Effector memory CD8-positive, alpha-beta T cell (primary cell): ENCODE measurements at regions not wholly inside any gene's neighbourhood (a gene's known extent, or its start where the extent isn't known, plus 50 kb on each side); places are given as distances from the start of the nearest gene placed in this dataset.
"Not testable (repeated sequence)": the region's sequence is repeated elsewhere in the genome, so short reads cannot be mapped to it uniquely, and the experiment has no call there.

Experiments used
- ATAC-seq: fragments of 150-1000 bp; cut with Tn5 transposase; replicated peaks from 2 replicates; pipeline ENCODE4 v1.10.0; 2021; ENCODE audit warnings: mild to moderate bottlenecking, moderate library complexity
- DNase-seq, 3 experiments: peaks; one replicate each; pipeline ENCODE4 v3.0.0; 2021
- H3K27ac Mint-ChIP-seq, 2 donors: one replicate each; pipeline ENCODE4 v1.8.0; 2022; ENCODE audit warnings: mild to moderate bottlenecking in 2 of 2, mixed read lengths in 2 of 2, moderate library complexity in 2 of 2
- H3K27me3 Mint-ChIP-seq, 2 donors: one replicate each; pipeline ENCODE4 v1.8.0; 2022; ENCODE audit warnings: mixed read lengths in 2 of 2
- H3K36me3 Mint-ChIP-seq: one replicate; pipeline ENCODE4 v1.8.0; 2022; ENCODE audit warnings: mild to moderate bottlenecking, moderate library complexity, mixed read lengths; ENCODE audit not compliant: insufficient read depth
- H3K4me1 Mint-ChIP-seq, 2 donors: one replicate each; pipeline ENCODE4 v1.8.0; 2022; ENCODE audit warnings: low read depth in 2 of 2, mixed read lengths in 2 of 2
- H3K4me3 Mint-ChIP-seq, 2 donors: one replicate each; pipeline ENCODE4 v1.8.0; 2022; ENCODE audit warnings: mild to moderate bottlenecking in 2 of 2, mixed read lengths in 2 of 2, moderate library complexity in 2 of 2
- H3K9me3 Mint-ChIP-seq, 2 donors: one replicate each; pipeline ENCODE4 v1.8.0; 2022; ENCODE audit warnings: mixed read lengths in 2 of 2

GRCh38 chr15:69762373-69763148, 309.9 kb downstream of the RPLP1 start:
- no peak overlapping the region for H3K4me3 Mint-ChIP-seq
- H3K36me3 Mint-ChIP-seq: peaks cover 9% of the 10 kb centered on the region
- no peak for DNase-seq
- H3K9me3 Mint-ChIP-seq: no peaks in the 10 kb centered on the region
- ATAC-seq: no peak
- peaks cover 0 to 14% of the 10 kb centered on the region in 2 donors for H3K27me3 Mint-ChIP-seq
- peaks cover 44 to 53% of the 10 kb centered on the region in 2 donors for H3K4me1 Mint-ChIP-seq
- H3K27ac Mint-ChIP-seq: no peak overlapping the region

- no peak for DNase-seq
- ATAC-seq: no peak
- Mint-ChIP-seq H3K36me3 (peaks cover 8% of the 10 kb centered on the region), H3K9me3 (no peaks in the 10 kb centered on the region), H3K4me3 (no peak overlapping the region), H3K4me1 (peaks cover 34 to 41% of the 10 kb centered on the region in 2 donors), H3K27ac (no peak overlapping the region), H3K27me3 (peaks cover 0 to 14% of the 10 kb centered on the region in 2 donors)
These were observed 311.2 kb downstream of the RPLP1 start for GRCh38 chr15:69763831-69764230.

- Mint-ChIP-seq H3K4me3 (no peak overlapping the region), H3K36me3 (no peaks in the 10 kb centered on the region), H3K4me1 (peaks cover 20 to 23% of the 10 kb centered on the region in 2 donors), H3K27ac (no peak overlapping the region), H3K9me3 (no peaks in the 10 kb centered on the region), H3K27me3 (peaks cover 0 to 23% of the 10 kb centered on the region in 2 donors)
- ATAC-seq: no peak
- no peak for DNase-seq
These were observed 313.5 kb downstream of the RPLP1 start for GRCh38 chr15:69766156-69766555.

DNA sequence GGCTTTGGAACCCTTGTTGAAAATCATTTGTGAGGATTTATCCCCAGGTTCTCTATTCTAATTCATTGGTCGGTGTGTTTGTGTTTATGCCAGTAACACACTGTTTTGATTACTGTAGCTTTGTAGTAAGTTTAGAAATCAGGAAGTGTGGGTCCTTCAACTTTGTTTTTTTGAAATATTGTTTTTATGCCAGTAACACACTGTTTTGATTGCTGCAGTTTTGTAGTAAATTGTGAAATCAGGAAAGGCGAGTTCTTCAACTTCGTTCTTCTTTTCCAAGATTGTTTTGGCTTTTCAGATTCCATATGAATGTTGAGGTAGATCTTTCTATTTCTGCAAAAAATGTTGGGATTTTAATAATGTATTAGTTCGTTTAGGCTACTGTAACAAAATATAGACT, 314.6 kb downstream of the RPLP1 start:
- ATAC-seq (no peak), DNase-seq (no peak)
- H3K27me3 Mint-ChIP-seq: peaks cover 0 to 23% of the 10 kb centered on the region in 2 donors
- H3K4me3 Mint-ChIP-seq: no peak overlapping the region
- no peaks in the 10 kb centered on the region for H3K36me3 Mint-ChIP-seq
- peaks cover 15 to 16% of the 10 kb centered on the region in 2 donors for H3K4me1 Mint-ChIP-seq
- H3K27ac Mint-ChIP-seq: no peak overlapping the region
- no peaks in the 10 kb centered on the region for H3K9me3 Mint-ChIP-seq

DNA sequence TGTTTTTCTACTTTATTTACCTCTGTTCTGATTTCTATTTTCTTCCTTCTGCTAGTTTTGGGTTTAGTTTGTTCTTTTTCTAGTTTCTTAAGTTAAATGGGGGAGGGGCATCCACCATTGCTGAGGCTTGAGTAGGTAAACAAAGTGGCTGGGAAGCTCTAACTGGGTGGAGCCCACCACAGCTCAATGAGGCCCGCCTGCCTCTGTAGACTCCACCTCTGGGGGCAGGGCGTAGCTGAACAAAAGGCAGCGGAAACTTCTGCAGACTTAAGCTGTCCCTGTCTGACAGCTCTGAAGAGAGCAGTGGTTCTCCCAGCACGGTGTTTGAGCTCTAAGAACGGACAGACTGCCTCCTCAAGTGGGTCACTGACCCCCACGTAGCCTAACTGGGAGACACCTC, 316.7 kb downstream of the RPLP1 start:
- H3K27ac Mint-ChIP-seq, H3K4me3 Mint-ChIP-seq, DNase-seq, H3K4me1 Mint-ChIP-seq, ATAC-seq, H3K36me3 Mint-ChIP-seq, H3K9me3 Mint-ChIP-seq: not testable (repeated sequence)
- H3K27me3 Mint-ChIP-seq: peaks cover 0 to 17% of the 10 kb centered on the region in 2 donors

DNA sequence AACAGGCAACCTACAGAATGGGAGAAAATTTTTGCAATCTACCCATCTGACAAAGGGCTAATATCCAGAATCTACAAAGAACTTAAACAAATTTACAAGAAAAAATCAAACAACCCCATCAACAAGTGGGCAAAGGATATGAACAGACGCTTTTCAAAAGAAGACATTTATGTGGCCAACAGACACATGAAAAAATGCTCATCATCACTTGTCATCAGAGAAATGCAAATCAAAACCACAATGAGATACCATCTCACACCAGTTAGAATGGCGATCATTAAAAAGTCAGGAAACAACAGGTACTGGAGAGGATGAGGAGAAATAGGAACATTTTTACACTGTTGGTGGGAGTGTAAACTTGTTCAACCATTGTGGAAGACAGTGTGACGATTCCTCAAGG, 321.6 kb downstream of the RPLP1 start:
- H3K4me3 Mint-ChIP-seq, H3K9me3 Mint-ChIP-seq, H3K36me3 Mint-ChIP-seq, ATAC-seq, H3K27ac Mint-ChIP-seq, H3K4me1 Mint-ChIP-seq, H3K27me3 Mint-ChIP-seq, DNase-seq: not testable (repeated sequence)

GRCh38 chr15:69774711-69775110, 322.1 kb downstream of the RPLP1 start:
- not testable (repeated sequence) for DNase-seq, H3K36me3 Mint-ChIP-seq, H3K4me1 Mint-ChIP-seq, H3K27ac Mint-ChIP-seq, ATAC-seq, H3K9me3 Mint-ChIP-seq, H3K27me3 Mint-ChIP-seq, H3K4me3 Mint-ChIP-seq

DNA sequence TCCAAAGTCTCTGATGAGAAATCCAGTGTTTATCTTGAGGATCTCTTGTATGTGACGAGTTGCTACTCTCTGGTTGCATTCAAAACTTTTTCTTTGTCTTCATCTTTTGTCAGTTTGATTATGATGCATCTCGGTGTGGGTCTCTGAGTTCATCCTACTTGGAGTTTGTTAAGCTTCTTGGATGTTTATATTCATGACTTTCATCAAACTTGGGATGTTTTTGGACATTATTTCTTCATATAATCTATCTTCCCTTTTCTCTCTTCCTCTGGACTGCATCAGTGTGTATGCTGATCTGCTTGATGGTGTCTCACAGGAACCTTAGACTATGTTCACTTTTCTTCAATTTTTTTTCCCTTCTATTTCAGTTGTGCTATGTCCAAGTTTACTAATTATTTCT, 320.4 kb downstream of the TLE3 start:
- Mint-ChIP-seq H3K27me3 (peaks cover 0 to 9% of the 10 kb centered on the region in 2 donors), H3K9me3 (no peaks in the 10 kb centered on the region), H3K36me3 (no peaks in the 10 kb centered on the region), H3K27ac (no peak overlapping the region), H3K4me3 (no peak overlapping the region), H3K4me1 (peaks cover 8% of the 10 kb centered on the region in 2 donors)
- no peak for ATAC-seq
- no peak for DNase-seq

- H3K9me3 Mint-ChIP-seq: no peaks in the 10 kb centered on the region
- H3K27me3 Mint-ChIP-seq: peaks cover 0 to 28% of the 10 kb centered on the region in 2 donors
- peaks cover 9 to 10% of the 10 kb centered on the region in 2 donors for H3K4me1 Mint-ChIP-seq
- H3K27ac Mint-ChIP-seq: no peak overlapping the region
- H3K36me3 Mint-ChIP-seq: no peaks in the 10 kb centered on the region
- ATAC-seq: no peak
- no peak for DNase-seq
- H3K4me3 Mint-ChIP-seq: no peak overlapping the region
These were observed 317.3 kb downstream of the TLE3 start for GRCh38 chr15:69780374-69780773.

GRCh38 chr15:69780981-69781380, 316.7 kb downstream of the TLE3 start:
- Mint-ChIP-seq H3K4me3 (no peak overlapping the region), H3K27ac (no peak overlapping the region), H3K9me3 (no peaks in the 10 kb centered on the region), H3K36me3 (no peaks in the 10 kb centered on the region), H3K4me1 (peaks cover 9 to 10% of the 10 kb centered on the region in 2 donors), H3K27me3 (peaks cover 0 to 34% of the 10 kb centered on the region in 2 donors)
- ATAC-seq (no peak), DNase-seq (no peak)

DNA sequence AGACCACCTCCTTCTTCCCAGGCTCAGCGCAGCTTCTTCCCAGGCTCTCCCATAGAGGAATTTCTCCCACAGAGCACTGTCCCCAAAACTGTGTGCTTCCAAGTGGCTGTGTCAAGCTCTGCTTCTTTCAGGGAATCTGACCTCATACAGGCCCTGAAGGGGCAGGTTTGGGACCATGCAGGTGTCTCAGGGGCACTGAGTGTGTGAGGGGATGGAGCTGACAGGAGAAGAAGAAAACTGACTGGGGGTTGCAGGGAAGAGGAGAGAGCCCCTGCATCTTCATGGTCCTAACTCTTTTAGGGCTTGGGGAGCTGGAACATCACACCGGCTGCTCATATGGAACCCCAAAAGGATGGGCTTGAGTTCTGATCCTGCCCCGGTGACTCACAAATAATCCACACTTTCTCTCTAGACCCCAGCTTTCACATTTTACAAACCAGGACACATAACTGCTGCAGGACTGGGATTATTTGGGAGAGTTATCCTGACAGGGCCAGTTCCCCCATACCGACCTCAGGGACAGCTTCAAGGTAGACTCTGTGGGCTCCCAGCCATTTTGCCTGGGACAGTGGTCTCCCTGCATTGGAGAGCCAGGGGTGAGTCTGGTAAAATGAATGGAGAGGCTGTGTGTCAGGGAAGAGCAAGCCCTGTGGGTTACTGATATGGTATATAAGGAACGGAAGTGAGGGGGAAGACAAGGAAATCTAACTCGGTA, 316.1 kb downstream of the TLE3 start:
- Mint-ChIP-seq H3K27ac (no peak overlapping the region), H3K4me3 (no peak overlapping the region), H3K9me3 (no peaks in the 10 kb centered on the region), H3K36me3 (no peaks in the 10 kb centered on the region), H3K27me3 (peaks cover 0 to 40% of the 10 kb centered on the region in 2 donors), H3K4me1 (peaks cover 9 to 10% of the 10 kb centered on the region in 2 donors)
- ATAC-seq: no peak
- DNase-seq: no peak

GRCh38 chr15:69782139-69782658, 315.5 kb downstream of the TLE3 start:
- ATAC-seq (no peak), DNase-seq (no peak)
- peaks cover 9 to 10% of the 10 kb centered on the region in 2 donors for H3K4me1 Mint-ChIP-seq
- peaks cover 0 to 46% of the 10 kb centered on the region in 2 donors for H3K27me3 Mint-ChIP-seq
- H3K4me3 Mint-ChIP-seq: no peak overlapping the region
- no peak overlapping the region for H3K27ac Mint-ChIP-seq
- no peaks in the 10 kb centered on the region for H3K9me3 Mint-ChIP-seq
- H3K36me3 Mint-ChIP-seq: no peaks in the 10 kb centered on the region

DNA sequence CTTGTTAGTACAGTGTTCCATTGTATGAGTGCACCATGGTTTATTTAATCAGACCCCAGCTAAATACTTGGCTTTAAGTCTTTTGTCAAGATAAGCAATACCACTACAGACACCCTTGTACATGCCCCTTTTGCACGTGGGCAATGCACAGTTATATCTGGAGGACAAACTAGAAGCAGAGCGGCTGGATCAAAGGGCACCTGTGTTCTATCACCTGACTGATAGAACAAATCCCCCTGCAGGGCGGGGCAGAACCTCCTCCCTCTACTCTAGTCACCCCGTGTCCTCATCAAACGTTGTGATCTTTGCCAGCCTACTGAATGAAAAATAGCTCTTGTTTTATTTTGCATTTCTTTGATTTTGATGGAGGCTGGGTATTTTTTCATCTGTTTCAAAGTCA, 314.9 kb downstream of the TLE3 start:
- no peak overlapping the region for H3K4me3 Mint-ChIP-seq
- no peak overlapping the region for H3K27ac Mint-ChIP-seq
- ATAC-seq: no peak
- H3K9me3 Mint-ChIP-seq: no peaks in the 10 kb centered on the region
- H3K27me3 Mint-ChIP-seq: peaks cover 0 to 52% of the 10 kb centered on the region in 2 donors
- H3K4me1 Mint-ChIP-seq: peaks cover 9 to 10% of the 10 kb centered on the region in 2 donors
- no peak for DNase-seq
- H3K36me3 Mint-ChIP-seq: no peaks in the 10 kb centered on the region

GRCh38 chr15:69783211-69783610, 314.5 kb downstream of the TLE3 start:
- Mint-ChIP-seq H3K9me3 (no peaks in the 10 kb centered on the region), H3K27me3 (peaks cover 0 to 52% of the 10 kb centered on the region in 2 donors)

More at GRCh38 chr15:69783211-69783610, 314.5 kb downstream of the TLE3 start:
- DNase-seq (no peak), ATAC-seq (no peak)
- Mint-ChIP-seq H3K4me3 (no peak overlapping the region), H3K36me3 (no peaks in the 10 kb centered on the region), H3K4me1 (peaks cover 9 to 10% of the 10 kb centered on the region in 2 donors), H3K27ac (no peak overlapping the region)
